Activated naive CD8-positive, alpha-beta T cell treated with anti-CD3 and anti-CD28 coated beads, Interleukin-2, amount 50 U/mL, for 24 hours (primary cell): ENCODE measurements at regions not wholly inside any gene's neighbourhood (a gene's known extent, or its start where the extent isn't known, plus 50 kb on each side); places are given as distances from the start of the nearest gene placed in this dataset.
"Not testable (repeated sequence)": the region's sequence is repeated elsewhere in the genome, so short reads cannot be mapped to it uniquely, and the experiment has no call there.

Experiments used
- ATAC-seq: fragments of 150-1000 bp; cut with Tn5 transposase; one replicate; pipeline ENCODE4 v1.10.0; 2021
- DNase-seq: peaks from one replicate; pipeline ENCODE4 v3.0.0; 2021
- H3K27ac Mint-ChIP-seq: one replicate; pipeline ENCODE4 v1.8.0; 2021; ENCODE audit warnings: mild to moderate bottlenecking, mixed read lengths
- H3K27me3 Mint-ChIP-seq: one replicate; pipeline ENCODE4 v1.8.0; 2021; ENCODE audit warnings: mixed read lengths
- H3K36me3 Mint-ChIP-seq: one replicate; pipeline ENCODE4 v1.8.0; 2021; ENCODE audit warnings: low read depth, mixed read lengths
- H3K4me1 Mint-ChIP-seq: one replicate; pipeline ENCODE4 v1.8.0; 2021; ENCODE audit warnings: mixed read lengths
- H3K4me3 Mint-ChIP-seq: one replicate; pipeline ENCODE4 v1.8.0; 2021; ENCODE audit warnings: mild to moderate bottlenecking, moderate library complexity, mixed read lengths
- H3K9me3 Mint-ChIP-seq: one replicate; pipeline ENCODE4 v1.8.0; 2021; ENCODE audit warnings: mixed read lengths

DNA sequence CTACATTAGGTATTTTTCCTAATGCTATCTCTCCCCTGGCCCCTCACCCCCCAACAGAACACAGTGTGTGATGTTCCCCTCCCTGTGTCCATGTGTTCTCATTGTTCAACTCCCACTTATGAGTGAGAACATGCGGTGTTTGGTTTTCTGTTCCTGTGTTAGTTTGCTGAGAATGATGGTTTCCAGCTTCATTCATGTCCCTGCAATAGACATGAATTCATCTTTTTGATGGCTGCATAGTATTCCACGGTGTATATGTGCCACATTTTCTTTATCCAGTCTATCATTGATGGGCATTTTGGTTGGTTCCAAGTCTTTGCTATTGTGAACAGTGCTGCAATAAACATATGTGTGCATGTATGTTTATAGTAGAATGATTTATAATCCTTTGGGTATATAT, 473.3 kb downstream of the TFEC start:
- ATAC-seq, H3K9me3 Mint-ChIP-seq, H3K4me3 Mint-ChIP-seq, H3K27me3 Mint-ChIP-seq, DNase-seq, H3K27ac Mint-ChIP-seq, H3K36me3 Mint-ChIP-seq, H3K4me1 Mint-ChIP-seq: not testable (repeated sequence)

DNA sequence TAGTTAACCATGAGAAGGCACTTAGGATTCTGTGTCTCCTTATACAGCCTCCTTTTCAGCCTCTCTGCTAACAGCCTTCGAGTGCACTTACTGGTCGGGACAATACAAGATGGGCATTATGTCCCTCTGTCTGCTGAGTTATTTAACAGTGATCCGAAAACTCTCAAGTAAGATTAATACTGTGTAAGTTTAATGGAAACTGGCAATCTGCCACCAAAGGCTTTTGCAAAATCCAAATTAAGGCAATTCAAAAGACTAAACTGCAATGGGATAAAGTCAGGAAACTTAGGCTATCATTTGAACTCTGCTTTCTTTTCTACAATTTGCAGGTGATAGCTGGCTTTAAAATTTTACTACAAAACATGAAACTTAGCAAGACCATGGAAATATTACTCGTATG, 477.8 kb downstream of the TFEC start:
- H3K9me3 Mint-ChIP-seq = no peaks in the 10 kb centered on the region
- no peak overlapping the region for H3K4me3 Mint-ChIP-seq
- H3K27me3 Mint-ChIP-seq = peaks cover 2% of the 10 kb centered on the region
- DNase-seq (no peak), ATAC-seq (no peak)
- no peaks in the 10 kb centered on the region for H3K4me1 Mint-ChIP-seq
- H3K36me3 Mint-ChIP-seq = no peaks in the 10 kb centered on the region
- H3K27ac Mint-ChIP-seq = no peak overlapping the region

DNA sequence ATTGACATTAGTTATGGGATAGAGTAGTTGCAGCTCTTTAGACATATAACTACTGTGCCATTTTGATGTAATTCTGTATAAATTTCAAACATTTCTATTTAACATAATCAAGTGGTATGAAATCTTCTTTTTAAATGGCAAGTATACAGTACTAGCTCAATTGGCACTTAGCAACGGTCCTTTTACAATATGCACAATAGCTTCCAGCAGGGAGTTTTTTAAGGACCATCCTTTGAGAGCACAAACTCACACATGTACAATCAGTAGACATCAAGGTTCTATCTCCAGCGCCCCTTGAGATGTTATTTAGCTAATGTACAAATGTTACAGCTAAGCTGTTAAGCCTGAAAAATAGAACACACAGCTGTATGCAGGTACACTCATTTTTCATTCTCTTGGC, 480.7 kb downstream of the TFEC start:
- Mint-ChIP-seq H3K27ac (no peak overlapping the region), H3K9me3 (no peaks in the 10 kb centered on the region), H3K36me3 (no peaks in the 10 kb centered on the region), H3K4me3 (no peak overlapping the region), H3K4me1 (no peaks in the 10 kb centered on the region), H3K27me3 (peaks cover 2% of the 10 kb centered on the region)
- no peak for DNase-seq
- no peak for ATAC-seq

DNA sequence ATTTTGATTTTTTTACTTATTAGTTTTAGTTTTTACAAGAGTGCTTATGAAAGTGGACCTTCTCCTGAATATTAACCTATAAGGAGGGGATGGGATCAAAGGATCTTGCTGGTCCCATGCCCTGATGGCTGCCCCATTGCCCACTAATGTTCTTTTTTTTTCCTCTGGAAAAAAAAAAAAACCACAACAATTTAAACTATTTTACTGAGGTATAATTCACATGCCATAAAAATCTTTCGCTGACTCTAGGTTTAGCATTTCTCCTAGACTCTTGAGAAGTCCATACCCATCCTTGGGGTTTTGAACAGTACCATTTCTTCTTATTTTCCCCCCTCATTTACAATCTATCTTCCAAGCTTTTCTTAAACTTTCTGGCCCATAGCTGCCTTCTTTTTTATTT, 481.8 kb downstream of the TFEC start:
- Mint-ChIP-seq H3K27ac (no peak overlapping the region), H3K36me3 (no peaks in the 10 kb centered on the region), H3K9me3 (no peaks in the 10 kb centered on the region), H3K4me3 (no peak overlapping the region), H3K27me3 (peaks cover 2% of the 10 kb centered on the region), H3K4me1 (no peaks in the 10 kb centered on the region)
- ATAC-seq (no peak), DNase-seq (no peak)

DNA sequence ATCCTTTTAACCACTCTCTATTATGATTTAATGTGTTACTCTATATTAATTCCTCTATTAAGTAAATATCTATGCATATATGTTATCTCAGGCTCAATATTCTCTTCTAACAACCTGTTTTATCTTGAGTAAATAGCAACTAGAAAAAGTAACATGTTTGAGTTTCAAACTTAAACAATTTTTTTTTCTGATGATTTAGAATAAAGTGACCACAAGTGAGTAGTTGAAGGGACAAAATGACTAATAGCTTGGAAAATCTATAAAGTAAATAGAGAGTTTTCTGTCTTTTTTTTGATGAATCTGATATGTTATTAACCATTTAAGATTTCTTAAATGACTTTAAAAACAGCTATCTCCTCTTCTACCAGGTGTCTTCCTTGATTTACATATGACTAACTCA, 483.8 kb downstream of the TFEC start:
- Mint-ChIP-seq H3K9me3 (no peaks in the 10 kb centered on the region), H3K27ac (no peak overlapping the region), H3K4me3 (no peak overlapping the region), H3K4me1 (no peaks in the 10 kb centered on the region), H3K27me3 (peaks cover 2% of the 10 kb centered on the region), H3K36me3 (no peaks in the 10 kb centered on the region)
- DNase-seq = no peak
- no peak for ATAC-seq

DNA sequence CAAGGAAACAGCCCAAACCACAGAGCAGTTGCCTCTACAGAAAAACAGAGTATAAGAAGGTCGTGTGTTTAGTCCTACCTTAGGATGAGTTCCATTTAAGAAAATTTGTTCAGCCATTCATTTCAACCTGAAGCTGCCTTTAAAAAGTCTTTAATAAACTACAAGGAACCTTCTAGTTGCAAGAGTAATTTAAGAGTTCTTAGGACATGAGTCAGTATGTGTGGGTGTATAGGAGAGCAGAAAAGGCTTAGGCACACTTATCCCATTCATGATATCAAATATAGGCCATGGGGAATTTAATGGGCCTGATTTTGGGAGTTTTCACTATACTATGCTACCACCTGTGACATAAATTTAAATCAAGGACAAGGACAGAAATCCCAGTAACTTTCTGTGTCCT, 496.8 kb downstream of the TFEC start:
- Mint-ChIP-seq H3K27ac (no peak overlapping the region), H3K9me3 (no peaks in the 10 kb centered on the region), H3K4me3 (no peak overlapping the region), H3K36me3 (no peaks in the 10 kb centered on the region), H3K27me3 (peaks cover 3% of the 10 kb centered on the region), H3K4me1 (no peaks in the 10 kb centered on the region)
- DNase-seq (no peak), ATAC-seq (no peak)

DNA sequence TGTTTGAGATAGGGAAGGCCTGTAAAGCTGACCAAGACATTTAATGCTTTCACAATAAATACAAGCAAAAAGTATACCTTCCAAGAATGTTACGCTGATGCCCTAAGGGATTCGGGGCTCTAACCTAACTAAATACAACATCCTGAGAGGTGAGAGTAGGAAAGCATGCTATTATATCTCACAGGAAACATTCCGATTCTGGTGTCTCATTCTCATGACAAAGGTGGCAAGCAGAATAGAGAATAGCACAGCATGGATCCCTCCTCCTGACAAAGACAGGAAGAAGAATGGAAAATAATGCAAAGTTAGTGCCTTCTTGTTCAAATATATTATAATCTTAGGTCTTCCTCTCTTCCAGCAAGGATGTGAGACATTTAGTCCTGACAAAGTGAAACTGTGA, 504.3 kb downstream of the TFEC start:
- Mint-ChIP-seq H3K4me3 (no peak overlapping the region), H3K9me3 (peaks cover 5% of the 10 kb centered on the region), H3K36me3 (no peaks in the 10 kb centered on the region), H3K27ac (no peak overlapping the region), H3K4me1 (no peaks in the 10 kb centered on the region), H3K27me3 (peaks cover 2% of the 10 kb centered on the region)
- DNase-seq (no peak), ATAC-seq (no peak)

DNA sequence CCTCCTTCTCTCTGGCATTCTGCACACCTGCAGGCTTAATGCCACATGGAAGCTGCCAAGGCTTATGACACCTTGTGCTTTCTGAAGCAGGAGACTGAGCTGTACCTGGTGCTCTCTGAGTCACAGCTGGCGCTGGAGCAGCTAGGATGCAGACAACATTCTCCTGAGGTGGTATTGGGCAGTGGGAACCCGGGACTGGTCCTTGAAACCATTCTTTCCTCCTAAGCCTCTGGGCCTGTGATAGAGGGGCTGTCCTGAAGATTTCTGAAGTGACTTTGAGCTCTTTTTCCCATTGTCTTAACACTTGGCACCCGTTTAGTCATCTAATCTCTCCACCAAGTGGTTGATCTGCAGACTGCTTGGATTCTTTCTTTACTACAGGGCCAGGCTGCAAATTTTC, 508.4 kb downstream of the TFEC start:
- DNase-seq (no peak), ATAC-seq (no peak)
- no peak overlapping the region for H3K27ac Mint-ChIP-seq
- peaks cover 5% of the 10 kb centered on the region for H3K9me3 Mint-ChIP-seq
- H3K36me3 Mint-ChIP-seq = no peaks in the 10 kb centered on the region
- H3K4me3 Mint-ChIP-seq = no peak overlapping the region
- H3K4me1 Mint-ChIP-seq = no peaks in the 10 kb centered on the region
- peaks cover 2% of the 10 kb centered on the region for H3K27me3 Mint-ChIP-seq

DNA sequence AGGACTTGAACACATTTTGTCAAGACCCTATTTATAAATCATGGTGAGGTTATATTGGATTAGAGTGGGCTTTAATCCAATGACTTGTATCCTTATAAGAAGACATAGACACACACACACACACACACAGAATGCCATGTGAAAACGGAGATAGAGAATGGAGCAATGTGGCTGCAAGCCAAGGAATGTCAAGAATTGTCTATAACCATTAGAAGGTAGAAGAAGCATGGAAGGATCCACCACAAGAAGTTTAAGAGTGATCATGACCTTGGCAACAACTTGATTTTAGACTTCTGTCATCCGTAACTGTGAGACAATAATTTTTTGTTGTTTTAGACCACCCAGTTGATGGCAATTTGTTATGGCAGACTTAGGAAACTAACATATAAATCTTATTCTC, 514.2 kb downstream of the TFEC start:
- Mint-ChIP-seq H3K4me3 (no peak overlapping the region), H3K4me1 (no peaks in the 10 kb centered on the region), H3K27me3 (no peaks in the 10 kb centered on the region), H3K9me3 (no peaks in the 10 kb centered on the region), H3K36me3 (no peaks in the 10 kb centered on the region), H3K27ac (no peak overlapping the region)
- DNase-seq (no peak), ATAC-seq (no peak)

DNA sequence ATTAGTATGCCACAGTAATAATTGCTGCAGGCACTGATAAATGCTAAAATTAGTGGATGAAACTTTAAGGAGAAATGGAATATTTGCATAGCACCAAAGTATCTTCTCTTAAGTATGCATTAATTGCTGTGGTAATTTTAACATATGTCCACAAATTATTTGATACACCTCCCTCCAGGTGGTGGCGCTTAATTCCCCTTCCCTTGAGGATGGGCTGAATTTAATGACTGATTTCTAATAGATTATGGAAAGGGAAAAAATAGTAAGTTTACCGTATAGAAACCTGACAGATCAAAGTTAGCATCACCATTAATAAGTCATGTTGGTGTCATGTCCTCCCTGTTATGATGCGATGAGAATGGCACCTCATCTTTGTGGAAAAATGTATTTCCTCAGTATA, 519.2 kb downstream of the TFEC start:
- no peaks in the 10 kb centered on the region for H3K9me3 Mint-ChIP-seq
- no peak for ATAC-seq

DNA sequence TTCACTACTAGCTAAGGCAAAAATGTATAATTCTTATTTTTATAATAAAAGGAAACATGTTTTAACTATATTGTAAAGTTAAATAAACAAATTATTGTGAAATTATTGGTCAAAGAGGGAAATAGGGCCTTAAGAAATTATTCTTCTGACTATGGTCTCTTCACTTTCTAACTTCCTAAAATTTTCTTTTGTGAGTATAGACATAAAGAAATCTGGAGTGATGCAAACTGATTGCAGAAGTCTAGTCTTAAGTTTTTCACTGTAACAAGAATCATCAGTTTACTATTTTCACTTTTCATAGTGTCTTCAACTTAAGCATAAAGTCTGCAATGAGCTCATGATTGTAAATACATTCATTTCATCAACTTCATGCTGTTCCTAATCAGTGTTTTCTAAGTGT, 525.4 kb downstream of the TFEC start:
- no peaks in the 10 kb centered on the region for H3K4me1 Mint-ChIP-seq

More for the DNA sequence above, 519.2 kb downstream of the TFEC start:
- no peaks in the 10 kb centered on the region for H3K4me1 Mint-ChIP-seq
- no peaks in the 10 kb centered on the region for H3K27me3 Mint-ChIP-seq
- no peaks in the 10 kb centered on the region for H3K36me3 Mint-ChIP-seq
- no peak for DNase-seq
- no peak overlapping the region for H3K4me3 Mint-ChIP-seq
- H3K27ac Mint-ChIP-seq = no peak overlapping the region

DNA sequence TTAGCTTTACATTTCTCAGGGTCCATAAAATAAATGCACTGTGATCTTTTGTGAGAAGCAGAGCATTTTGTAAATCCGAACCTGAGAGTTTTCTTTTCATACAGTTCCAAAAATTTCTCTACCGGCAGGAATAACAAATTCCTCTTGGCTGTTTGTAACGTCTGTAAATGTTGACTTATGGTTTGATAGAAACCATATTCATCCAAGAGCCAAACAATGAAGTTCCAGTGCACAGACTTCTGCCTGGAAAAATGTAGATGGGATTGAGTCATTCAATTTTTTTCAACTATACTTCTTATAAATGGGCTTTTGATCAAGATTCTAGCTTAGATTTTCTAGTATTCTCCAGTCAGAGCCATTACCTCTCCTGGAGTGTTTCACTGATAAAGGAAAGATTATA, 530.6 kb downstream of the TFEC start:
- ATAC-seq (no peak), DNase-seq (no peak)
- Mint-ChIP-seq H3K27ac (no peak overlapping the region), H3K4me3 (no peak overlapping the region), H3K27me3 (peaks cover 4% of the 10 kb centered on the region), H3K9me3 (no peaks in the 10 kb centered on the region), H3K36me3 (no peaks in the 10 kb centered on the region), H3K4me1 (no peaks in the 10 kb centered on the region)

More for the DNA sequence above, 525.4 kb downstream of the TFEC start:
- no peaks in the 10 kb centered on the region for H3K9me3 Mint-ChIP-seq
- no peaks in the 10 kb centered on the region for H3K36me3 Mint-ChIP-seq
- ATAC-seq (no peak), DNase-seq (no peak)
- H3K4me3 Mint-ChIP-seq = no peak overlapping the region
- no peaks in the 10 kb centered on the region for H3K27me3 Mint-ChIP-seq
- no peak overlapping the region for H3K27ac Mint-ChIP-seq

DNA sequence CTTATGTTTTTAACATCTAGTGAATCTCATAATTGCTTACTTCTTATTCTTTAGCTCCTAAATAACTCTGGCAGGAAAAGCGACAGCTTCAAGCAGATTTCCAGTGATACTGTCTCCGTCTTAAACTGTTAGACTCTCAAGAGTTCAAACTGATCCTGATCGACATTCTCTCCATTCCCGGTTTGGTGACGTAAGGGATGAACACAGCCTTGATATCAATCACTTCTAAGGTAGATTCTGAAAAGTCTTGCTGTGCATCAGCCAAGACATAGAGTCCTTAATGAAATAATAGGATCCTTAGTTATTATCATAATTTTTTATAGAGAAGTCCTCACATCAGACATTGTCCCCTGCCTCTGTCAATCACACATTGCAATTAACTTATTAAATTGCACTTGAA, 534.6 kb downstream of the TFEC start:
- Mint-ChIP-seq H3K9me3 (no peaks in the 10 kb centered on the region), H3K27me3 (peaks cover 4% of the 10 kb centered on the region), H3K27ac (no peak overlapping the region), H3K4me3 (no peak overlapping the region), H3K36me3 (no peaks in the 10 kb centered on the region), H3K4me1 (no peaks in the 10 kb centered on the region)
- ATAC-seq (no peak), DNase-seq (no peak)

DNA sequence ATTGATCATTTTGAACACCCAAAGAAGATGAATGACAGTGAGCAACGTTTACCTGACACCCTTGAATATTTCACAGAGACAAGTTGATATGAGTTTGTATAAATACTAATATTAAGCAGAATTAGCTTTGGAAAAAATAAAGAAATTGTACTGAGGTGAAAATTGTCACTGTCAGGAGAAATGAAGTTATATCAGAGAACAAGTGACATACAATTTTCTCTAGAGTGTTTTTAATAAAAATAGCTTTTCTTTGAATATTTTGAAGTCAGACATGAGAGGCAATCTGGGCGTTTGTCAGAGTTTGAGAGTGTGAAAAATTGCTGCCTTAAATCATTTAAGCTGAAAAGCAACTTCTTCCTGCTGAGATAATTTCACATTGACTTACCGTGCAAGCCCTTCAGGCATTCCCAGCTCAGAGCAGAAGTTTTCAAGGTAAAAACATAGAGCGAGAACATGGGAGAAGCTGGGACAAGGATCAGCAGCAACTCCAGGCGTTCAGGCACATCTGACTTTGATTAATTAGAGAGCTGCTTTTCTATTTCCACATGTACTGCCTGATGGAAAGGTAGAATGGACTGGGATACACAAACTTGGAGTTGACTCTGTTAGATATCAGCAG, 535.9 kb downstream of the TFEC start:
- no peak for DNase-seq
- Mint-ChIP-seq H3K4me1 (no peaks in the 10 kb centered on the region), H3K4me3 (no peak overlapping the region), H3K27me3 (peaks cover 4% of the 10 kb centered on the region), H3K27ac (no peak overlapping the region), H3K9me3 (no peaks in the 10 kb centered on the region), H3K36me3 (no peaks in the 10 kb centered on the region)
- ATAC-seq = no peak

DNA sequence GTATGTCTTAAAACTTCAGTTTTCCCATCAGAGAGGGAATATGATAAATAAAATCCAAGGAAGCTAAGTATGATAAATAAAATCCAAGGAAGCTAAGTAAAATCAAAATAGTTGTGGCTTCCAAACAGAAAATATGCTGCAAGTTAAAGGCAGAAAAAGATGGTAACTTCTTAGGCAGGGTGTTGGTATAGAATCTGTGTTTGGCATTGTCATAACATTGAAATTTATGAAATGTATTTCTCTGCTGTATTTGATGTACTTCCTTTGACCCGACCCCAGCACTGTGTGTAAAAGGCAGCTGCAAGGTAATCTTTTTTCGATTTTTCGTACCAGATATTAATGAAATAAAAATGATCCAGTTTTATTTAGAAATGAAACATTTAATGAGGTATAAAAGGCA, 537.2 kb downstream of the TFEC start:
- Mint-ChIP-seq H3K9me3 (no peaks in the 10 kb centered on the region), H3K4me1 (no peaks in the 10 kb centered on the region), H3K27me3 (peaks cover 4% of the 10 kb centered on the region), H3K4me3 (no peak overlapping the region), H3K27ac (no peak overlapping the region), H3K36me3 (no peaks in the 10 kb centered on the region)
- ATAC-seq (no peak), DNase-seq (no peak)

DNA sequence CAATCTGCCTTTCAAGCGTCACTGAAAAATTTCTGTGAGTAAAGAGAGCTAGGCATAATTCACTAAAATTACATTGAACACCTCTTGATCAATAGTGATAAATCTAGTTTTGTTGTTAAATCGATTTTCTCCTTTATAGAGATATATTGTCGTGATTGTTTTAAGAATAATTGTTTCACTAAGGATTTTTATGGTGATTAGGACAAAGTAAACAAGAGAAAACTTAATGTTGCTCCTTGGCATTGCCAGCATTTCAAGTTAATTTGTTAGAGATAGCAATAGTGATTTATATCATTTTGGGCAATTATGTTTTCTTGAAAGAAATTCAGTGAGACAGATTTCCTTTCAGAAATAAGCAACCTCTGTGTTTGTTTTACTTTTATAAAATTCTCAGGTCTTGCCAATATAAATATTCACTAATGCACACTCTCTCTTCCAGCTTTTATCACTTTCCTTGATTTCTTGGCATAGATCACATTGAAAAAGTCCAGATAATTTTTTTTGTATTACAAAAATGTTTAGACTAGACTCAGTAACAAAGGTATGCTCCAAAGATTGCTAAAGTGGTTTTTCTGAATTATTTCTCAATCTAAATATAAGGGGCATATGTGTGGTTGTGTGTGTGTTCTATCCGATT, 538.7 kb downstream of the TFEC start:
- DNase-seq (no peak), ATAC-seq (no peak)
- H3K4me3 Mint-ChIP-seq = no peak overlapping the region
- H3K36me3 Mint-ChIP-seq = no peaks in the 10 kb centered on the region
- H3K27ac Mint-ChIP-seq = no peak overlapping the region
- no peaks in the 10 kb centered on the region for H3K9me3 Mint-ChIP-seq
- H3K4me1 Mint-ChIP-seq = no peaks in the 10 kb centered on the region
- H3K27me3 Mint-ChIP-seq = peaks cover 7% of the 10 kb centered on the region
